ENCODE measurements at regions not wholly inside any gene's neighbourhood (a gene's known extent, or its start where the extent isn't known, plus 50 kb on each side); places are given as distances from the start of the nearest gene placed in this dataset.

DNA sequence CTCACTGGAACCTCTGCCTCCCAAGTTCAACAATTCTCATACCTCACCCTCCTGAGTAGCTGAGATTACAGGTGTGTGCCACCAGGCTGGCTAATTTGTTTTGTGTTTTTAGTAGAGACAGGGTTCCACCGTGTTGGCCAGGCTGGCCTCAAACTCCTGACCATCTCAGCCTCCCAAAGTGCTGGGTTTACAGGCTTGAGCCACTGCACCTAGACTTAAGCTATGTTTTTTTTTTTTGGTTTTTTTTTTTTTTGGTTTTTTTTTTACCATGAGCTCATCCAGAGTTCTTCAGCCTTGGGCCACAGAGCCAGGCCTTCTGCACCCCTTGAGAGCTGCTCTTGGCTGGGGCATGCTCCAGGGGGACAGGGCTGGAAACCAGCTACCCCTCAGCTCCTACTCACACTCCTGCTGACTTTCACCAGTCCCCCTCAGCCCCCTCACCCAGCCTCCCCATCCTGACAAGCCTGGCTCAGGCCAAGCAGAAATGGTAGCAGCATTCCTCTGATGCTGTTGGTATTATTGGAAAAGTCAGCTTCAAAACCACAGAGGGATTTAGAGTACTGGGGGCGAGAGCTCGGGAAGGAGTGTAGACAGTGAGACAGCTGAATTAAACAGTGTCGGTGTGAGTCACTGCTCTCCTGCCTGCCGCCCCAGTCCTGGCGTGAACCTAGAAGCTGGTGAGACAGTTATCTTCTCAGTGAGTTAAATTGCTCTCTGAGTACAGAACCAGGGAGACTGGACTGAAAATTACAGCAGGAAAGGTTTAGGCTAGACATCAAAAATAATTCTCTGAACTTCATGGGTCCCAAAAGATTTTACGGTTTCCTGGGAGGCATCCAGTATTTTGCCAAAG lies 63.7 kb downstream of the NAV1 start (continued):
- TF ChIP-seq CHD2 (IDR thresholded peaks at IDR 0.05; ENCODE audit: low read length, partially characterized antibody) (no peak), RXRA (IDR thresholded peaks at IDR 0.05; ENCODE audit: borderline replicate concordance, low read depth) (peak; percentile 87; the same call in 1 of the 2 replicates), RFX5 (IDR thresholded peaks at IDR 0.05; ENCODE audit: low read length) (no peak), SMC3 (IDR thresholded peaks at IDR 0.05; ENCODE audit: low read depth, low read length) (no peak), YY1 (IDR thresholded peaks at IDR 0.05; ENCODE audit: low read depth) (no peak), EP300 (IDR thresholded peaks at IDR 0.05; ENCODE audit: borderline replicate concordance in 1 of 2, low read depth in 1 of 2, low read length in 1 of 2) (peak in 1 of 2 experiments; percentile 91; a peak in 2 of 4 replicates), JUND (IDR thresholded peaks at IDR 0.05) (peak; percentile 85), SIN3A (IDR thresholded peaks at IDR 0.05; ENCODE audit: borderline replicate concordance, low read depth, low read length) (0 out of 2 replicates have a peak, but pooled peaks have one; percentile 15), POLR2AphosphoS5 (IDR thresholded peaks at IDR 0.05; ENCODE audit: low read depth, low read length) (peak; percentile 55; the same call in 1 of the 2 replicates), EZH2phosphoT487 (IDR thresholded peaks at IDR 0.05; ENCODE audit: borderline replicate concordance, low read depth) (no peak), NFIC (IDR thresholded peaks at IDR 0.05; ENCODE audit: borderline replicate concordance) (peak; percentile 82)
- TF ChIP-seq, protein P1, sequence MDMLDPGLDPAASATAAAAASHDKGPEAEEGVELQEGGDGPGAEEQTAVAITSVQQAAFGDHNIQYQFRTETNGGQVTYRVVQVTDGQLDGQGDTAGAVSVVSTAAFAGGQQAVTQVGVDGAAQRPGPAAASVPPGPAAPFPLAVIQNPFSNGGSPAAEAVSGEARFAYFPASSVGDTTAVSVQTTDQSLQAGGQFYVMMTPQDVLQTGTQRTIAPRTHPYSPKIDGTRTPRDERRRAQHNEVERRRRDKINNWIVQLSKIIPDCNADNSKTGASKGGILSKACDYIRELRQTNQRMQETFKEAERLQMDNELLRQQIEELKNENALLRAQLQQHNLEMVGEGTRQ (IDR thresholded peaks at IDR 0.05; ENCODE audit: borderline replicate concordance, low read depth, low read length), result no peak

DNA sequence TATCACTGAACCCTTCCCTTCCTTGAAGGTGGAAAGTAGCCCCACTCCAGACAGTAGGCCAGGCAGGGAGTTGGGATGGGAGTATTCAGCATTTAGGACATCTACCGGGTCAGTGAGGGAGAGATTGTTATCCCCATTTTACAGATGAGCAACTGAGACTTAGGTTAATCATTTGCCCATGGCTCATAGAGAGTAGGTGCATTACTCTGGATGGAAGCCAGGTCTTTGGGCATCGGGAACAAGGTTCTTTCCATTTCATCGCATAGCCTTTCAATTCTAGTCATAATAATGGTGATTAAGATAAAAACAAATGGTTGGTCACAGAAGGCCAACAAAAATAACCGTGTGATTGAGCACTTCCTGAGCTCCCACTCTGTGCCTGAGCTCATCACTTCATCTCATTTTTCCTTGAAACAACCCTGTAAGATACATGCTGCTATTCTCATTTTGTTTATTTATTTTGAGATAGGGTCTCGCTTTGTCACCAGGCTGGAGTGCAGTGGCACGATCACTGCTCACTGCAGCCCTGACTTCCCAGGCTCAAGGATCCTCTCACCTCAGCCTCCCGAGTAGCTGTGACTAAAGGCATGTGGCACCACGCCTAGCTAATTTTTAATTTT lies 64.8 kb downstream of the NAV1 start:
- Histone ChIP-seq H3K36me3 (replicated peaks in 1 of 2; ENCODE audit: control insufficient read depth in 1 of 2, insufficient read depth in 2 of 2, low read length in 1 of 2) (peaks cover 4 to 5% of the 10 kb centered on the region in 2 experiments), H3K9me2 (no peaks in the 10 kb centered on the region), H3K27me3 (ENCODE audit: insufficient read depth) (no peaks in the 10 kb centered on the region), H3K4me2 (peak overlapping the region; percentile 41), H3K4me1 (ENCODE audit: control insufficient read depth in 1 of 2, insufficient read depth in 2 of 2, low read depth in 1 of 2, low read length in 1 of 2) (peaks cover 40 to 57% of the 10 kb centered on the region in 2 experiments), H3K9ac (peak overlapping the region; percentile 59; the same call in 1 of the 2 replicates), H3K27ac (ENCODE audit: low read depth in 2 of 2, low read length in 1 of 2) (peak overlapping the region; percentile 82 to 95), H4K20me1 (ENCODE audit: insufficient read depth) (peaks cover 16% of the 10 kb centered on the region), H3K4me3 (ENCODE audit: low read depth in 2 of 2, low read length in 1 of 2) (no peak overlapping the region), H3F3A (replicated peaks; ENCODE audit: insufficient read depth) (peaks cover 47% of the 10 kb centered on the region), H3K9me3 (no peaks in the 10 kb centered on the region), H2AFZ (ENCODE audit: low read depth) (no peak overlapping the region), H3K79me2 (ENCODE audit: insufficient read depth) (peaks cover 89% of the 10 kb centered on the region)
- no peak for TF ChIP-seq JUND (IDR thresholded peaks at IDR 0.05)
- TF ChIP-seq, protein P2, sequence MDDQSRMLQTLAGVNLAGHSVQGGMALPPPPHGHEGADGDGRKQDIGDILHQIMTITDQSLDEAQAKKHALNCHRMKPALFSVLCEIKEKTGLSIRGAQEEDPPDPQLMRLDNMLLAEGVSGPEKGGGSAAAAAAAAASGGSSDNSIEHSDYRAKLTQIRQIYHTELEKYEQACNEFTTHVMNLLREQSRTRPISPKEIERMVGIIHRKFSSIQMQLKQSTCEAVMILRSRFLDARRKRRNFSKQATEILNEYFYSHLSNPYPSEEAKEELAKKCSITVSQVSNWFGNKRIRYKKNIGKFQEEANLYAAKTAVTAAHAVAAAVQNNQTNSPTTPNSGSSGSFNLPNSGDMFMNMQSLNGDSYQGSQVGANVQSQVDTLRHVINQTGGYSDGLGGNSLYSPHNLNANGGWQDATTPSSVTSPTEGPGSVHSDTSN (IDR thresholded peaks at IDR 0.05), result peak; percentile 57
- TF ChIP-seq NFIC (IDR thresholded peaks at IDR 0.05; ENCODE audit: borderline replicate concordance), result peak; percentile 54
- no peak for DNase-seq
- ChIA-PET CTCF (interaction anchor here (0.6 to 1.4 kb wide), 5 partner anchors 44 to 324 kb away, joined by 4 to 5 read pairs (median 4); no protein-coding TSS in a partner anchor), POLR2A (no interaction called here)
- 54% methylated on average over 8 of the region's 8 CpGs for WGBS (ENCODE audit: low lambda C conversion rate)
